ENCODE measurements at regions not wholly inside any gene's neighbourhood (a gene's known extent, or its start where the extent isn't known, plus 50 kb on each side); places are given as distances from the start of the nearest gene placed in this dataset.

- TF ChIP-seq CTCF (IDR thresholded peaks at IDR 0.05; ENCODE audit: low read depth, low read length, poor library complexity, severe bottlenecking) = no peak
- no peak for TF ChIP-seq EZH2phosphoT487 (IDR thresholded peaks at IDR 0.05; ENCODE audit: borderline replicate concordance, low read length)
Measured at GRCh38 chr12:22919883-22920282, 294.9 kb downstream of the ETNK1 start.
